Cardiac fibroblast (primary cell): ENCODE measurements at regions not wholly inside any gene's neighbourhood (a gene's known extent, or its start where the extent isn't known, plus 50 kb on each side); places are given as distances from the start of the nearest gene placed in this dataset.

Source experiments
- DNase-seq, 2 donors: peaks; one replicate each; pipeline versions ENCODE4 v3.0.0 to v3.0.0-alpha.2; 2010; ENCODE audit warnings: low read depth in 2 of 2
- H3K4me3 ChIP-seq, 2 donors: replicated peaks in 1 of 2; 1 replicate in 1 of 2; 2 replicates in 1 of 2; pipeline ENCODE4 v1.5.1; 2011; ENCODE audit warnings: low read depth in 2 of 2, low read length in 2 of 2, mild to moderate bottlenecking in 2 of 2, moderate library complexity in 1 of 2
- TF ChIP-seq, protein P1 (sequence below): IDR thresholded peaks from one replicate; pipeline ENCODE4 v1.5.1; 2011; ENCODE audit warnings: low read depth, mild to moderate bottlenecking, low read length, inconsistent platforms

DNA sequence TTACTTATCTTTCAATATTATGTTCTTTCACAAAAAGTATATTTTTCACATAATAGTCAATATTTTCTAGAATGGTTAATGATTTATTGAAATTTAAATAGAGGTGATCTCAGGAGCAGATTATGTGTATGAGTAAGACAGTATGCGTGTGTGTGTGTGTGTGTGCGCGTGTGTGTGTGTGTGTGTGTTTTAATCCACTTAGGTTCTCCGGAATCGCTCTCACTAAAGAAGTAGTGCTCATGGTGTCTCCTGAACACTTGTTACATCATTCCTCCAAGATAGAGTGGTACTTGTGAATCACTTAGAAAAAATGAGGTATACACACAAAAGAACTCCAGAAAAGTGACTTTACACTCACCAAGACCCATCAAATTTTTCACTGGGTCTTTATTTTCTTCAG is 91.0 kb upstream of the KCNH7 start:
- peak in 1 of 2 donors; percentile 49 for DNase-seq
- TF ChIP-seq, protein P1, sequence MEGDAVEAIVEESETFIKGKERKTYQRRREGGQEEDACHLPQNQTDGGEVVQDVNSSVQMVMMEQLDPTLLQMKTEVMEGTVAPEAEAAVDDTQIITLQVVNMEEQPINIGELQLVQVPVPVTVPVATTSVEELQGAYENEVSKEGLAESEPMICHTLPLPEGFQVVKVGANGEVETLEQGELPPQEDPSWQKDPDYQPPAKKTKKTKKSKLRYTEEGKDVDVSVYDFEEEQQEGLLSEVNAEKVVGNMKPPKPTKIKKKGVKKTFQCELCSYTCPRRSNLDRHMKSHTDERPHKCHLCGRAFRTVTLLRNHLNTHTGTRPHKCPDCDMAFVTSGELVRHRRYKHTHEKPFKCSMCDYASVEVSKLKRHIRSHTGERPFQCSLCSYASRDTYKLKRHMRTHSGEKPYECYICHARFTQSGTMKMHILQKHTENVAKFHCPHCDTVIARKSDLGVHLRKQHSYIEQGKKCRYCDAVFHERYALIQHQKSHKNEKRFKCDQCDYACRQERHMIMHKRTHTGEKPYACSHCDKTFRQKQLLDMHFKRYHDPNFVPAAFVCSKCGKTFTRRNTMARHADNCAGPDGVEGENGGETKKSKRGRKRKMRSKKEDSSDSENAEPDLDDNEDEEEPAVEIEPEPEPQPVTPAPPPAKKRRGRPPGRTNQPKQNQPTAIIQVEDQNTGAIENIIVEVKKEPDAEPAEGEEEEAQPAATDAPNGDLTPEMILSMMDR: no peak
- H3K4me3 ChIP-seq: no peak overlapping the region

DNA sequence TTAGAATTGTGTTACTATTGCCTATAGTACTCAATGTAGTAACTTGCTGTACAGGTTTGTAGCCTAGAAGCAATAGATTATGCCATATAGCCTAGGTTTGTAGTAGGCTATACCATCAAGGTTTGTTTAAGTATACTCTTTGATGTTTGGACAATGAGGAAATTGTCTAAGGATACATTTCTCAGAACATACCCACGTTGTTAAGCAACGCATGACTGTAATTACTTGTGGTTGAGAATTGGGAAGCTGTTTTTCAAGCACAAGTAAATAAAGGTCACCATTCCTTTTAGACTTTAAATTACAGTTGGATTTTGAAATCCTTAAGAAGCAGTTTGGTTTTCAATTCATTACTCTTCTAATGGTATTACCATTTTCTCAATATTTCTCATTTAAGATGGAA is 89.8 kb upstream of the KCNH7 start:
- TF ChIP-seq, protein P1: no peak
- DNase-seq: peak in 1 of 2 donors; percentile 37
- no peak overlapping the region for H3K4me3 ChIP-seq

DNA sequence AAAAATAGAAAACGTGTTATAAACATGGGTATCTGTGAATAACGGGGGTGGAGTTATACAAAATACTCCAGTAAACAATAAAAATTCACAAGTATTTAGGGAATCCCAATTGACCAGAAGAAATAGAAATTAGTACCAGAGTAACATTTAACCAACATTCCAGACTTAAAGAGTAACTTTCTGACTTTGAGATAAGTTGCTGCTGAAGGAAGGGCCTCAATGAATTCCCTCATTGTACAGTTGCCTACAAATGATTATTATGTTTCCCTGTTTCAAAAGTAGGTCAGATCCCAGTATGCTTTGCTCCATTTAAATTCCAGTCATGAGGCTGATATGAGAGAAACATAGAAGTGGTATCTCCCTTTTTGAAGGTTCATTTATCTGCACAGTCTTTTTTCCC is 88.3 kb upstream of the KCNH7 start:
- peak; percentile 0 to 24 for DNase-seq
- H3K4me3 ChIP-seq: no peak overlapping the region
- TF ChIP-seq, protein P1: no peak

DNA sequence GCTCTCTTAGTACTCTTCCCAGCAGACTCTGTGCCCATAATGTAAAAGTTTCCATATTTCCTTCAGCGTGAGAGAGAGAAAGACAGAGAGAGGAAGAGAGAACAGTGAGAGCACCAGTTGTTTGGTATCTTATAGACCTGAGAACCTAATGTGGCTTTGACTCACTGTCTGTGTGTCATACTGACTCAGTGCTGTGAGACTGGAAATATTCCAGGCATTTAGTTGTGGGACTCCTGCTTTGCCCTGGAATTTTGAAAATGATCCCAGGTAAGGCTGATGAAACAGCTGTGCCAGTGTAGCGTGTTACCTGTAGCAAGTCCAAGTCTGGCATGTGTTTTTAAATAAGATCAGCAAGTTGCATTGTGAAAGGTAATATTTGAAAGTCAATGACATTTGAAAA is 87.9 kb upstream of the KCNH7 start:
- TF ChIP-seq, protein P1: no peak
- H3K4me3 ChIP-seq: no peak overlapping the region
- peak in 1 of 2 donors; percentile 76 for DNase-seq

DNA sequence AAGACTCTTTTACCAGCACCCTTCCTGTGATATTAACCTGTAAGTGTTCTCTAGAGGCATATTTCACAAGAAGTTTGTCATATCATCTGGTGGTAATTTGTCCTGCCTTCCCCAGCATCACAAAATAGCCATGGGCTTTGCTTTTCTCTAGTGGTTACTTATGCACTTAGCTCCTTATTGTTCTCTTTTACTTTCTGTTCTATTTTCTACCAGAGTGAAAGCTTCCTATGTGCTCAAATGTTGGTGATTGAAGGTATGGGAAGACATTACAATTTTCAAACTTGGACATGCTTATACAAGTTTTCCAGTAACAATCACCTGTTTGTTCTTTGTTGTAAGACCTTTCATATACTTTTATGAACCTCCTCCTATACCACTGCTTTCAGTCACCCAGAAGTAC is 87.0 kb upstream of the KCNH7 start:
- no peak overlapping the region for H3K4me3 ChIP-seq
- TF ChIP-seq, protein P1: no peak
- DNase-seq: no peak

DNA sequence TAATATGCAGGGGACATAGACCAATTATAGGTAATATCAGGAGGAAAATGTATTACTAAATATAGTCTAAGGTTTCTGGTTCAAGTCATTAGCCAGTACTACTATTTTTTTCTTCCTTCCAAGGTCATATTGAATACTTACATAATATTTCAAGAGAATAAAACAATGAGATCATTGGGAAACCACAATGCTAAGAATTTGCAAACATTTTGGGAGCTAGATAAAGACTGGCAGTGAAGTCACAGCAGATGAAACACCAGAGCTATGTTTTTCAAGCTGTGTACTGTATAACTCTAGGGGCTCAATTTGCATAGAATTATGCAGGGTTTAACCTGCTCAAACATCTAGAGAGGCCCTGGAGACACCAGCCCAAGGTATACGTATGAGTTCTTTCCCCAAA is 80.5 kb upstream of the KCNH7 start:
- H3K4me3 ChIP-seq: no peak overlapping the region
- no peak for DNase-seq
- TF ChIP-seq, protein P1: no peak

DNA sequence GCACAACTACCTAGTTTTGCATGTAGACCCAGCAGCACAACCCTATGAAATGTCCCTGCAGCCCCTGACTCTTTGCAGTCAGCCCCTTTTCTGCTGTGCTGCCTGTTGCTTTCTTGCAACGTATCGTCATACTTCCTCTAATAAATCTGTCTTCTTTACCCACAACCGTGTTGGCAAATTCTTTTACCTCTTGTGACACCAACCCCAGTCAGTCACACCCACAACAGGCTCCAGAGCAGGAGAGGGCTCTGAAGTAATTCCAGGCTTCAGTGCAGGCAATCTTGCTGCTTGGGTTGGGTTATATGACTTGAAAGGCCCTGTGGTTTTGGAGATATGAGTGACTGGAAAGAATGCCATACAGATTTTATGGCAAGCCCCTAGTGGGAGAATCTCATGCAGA is 79.1 kb upstream of the KCNH7 start:
- no peak for DNase-seq
- H3K4me3 ChIP-seq: no peak overlapping the region
- TF ChIP-seq, protein P1: no peak
